Endothelial cell of umbilical vein (primary cell): ENCODE measurements at regions not wholly inside any gene's neighbourhood (a gene's known extent, or its start where the extent isn't known, plus 50 kb on each side); places are given as distances from the start of the nearest gene placed in this dataset.

Experiments used
- BruUV-seq: library from RNA; stranded (reverse); fragments of 400-500 nt; replicated peaks from 2 replicates; lab custom pipeline; 2021; lab: Mats Ljungman, UMichigan
- CTCF ChIA-PET: fragments of 300-600, 350-600 bp; sonication (Branson Sonifier 250); formaldehyde crosslinking; loops from one replicate; lab custom pipeline; 2021; ENCODE audit warnings: antibody characterized with exemption, inconsistent platforms; lab: Charles Lee
- POLR2A ChIA-PET: fragments of 300-600, 350-600 bp; sonication (Branson Sonifier 250); formaldehyde crosslinking; loops from one replicate; lab custom pipeline; 2021; ENCODE audit warnings: antibody characterized with exemption, inconsistent platforms; lab: Charles Lee
- DNase-seq: peaks from one replicate; pipeline ENCODE4 v3.0.0-alpha.2; 2011; ENCODE audit warnings: low read depth, low spot score
- FAIRE-seq: peaks from 2 replicates; lab custom pipeline; 2011; peaks lifted over from hg19 to GRCh38; lab: Jason Lieb, UNC
- H2AFZ ChIP-seq: 2 replicates; pipeline ENCODE4 v1.6.0; 2012; ENCODE audit warnings: low read depth, low read length, control low read depth, inconsistent platforms
- H3K27ac ChIP-seq: 2 replicates; pipeline ENCODE4 v1.5.1; 2011; ENCODE audit warnings: low read depth, mild to moderate bottlenecking, control low read depth, low read length, moderate library complexity; ENCODE audit not compliant: insufficient read depth
- H3K27me3 ChIP-seq, 2 experiments: 2 replicates each; pipeline versions ENCODE4 v1.6.0 to v1.6.1; 2011; ENCODE audit warnings: low read length in 2 of 2, mixed read lengths in 1 of 2; ENCODE audit not compliant: control insufficient read depth in 2 of 2, insufficient read depth in 2 of 2
- H3K36me3 ChIP-seq, 2 experiments: 2 replicates in 1 of 2; 3 replicates in 1 of 2; pipeline ENCODE4 v1.5.1; 2011; ENCODE audit warnings: low read length in 2 of 2, mild to moderate bottlenecking in 1 of 2, moderate library complexity in 1 of 2; ENCODE audit not compliant: control insufficient read depth in 2 of 2, insufficient read depth in 2 of 2; ENCODE audit errors: extremely low read depth in 1 of 2
- H3K4me1 ChIP-seq: 3 replicates; pipeline ENCODE4 v1.5.1; 2011; ENCODE audit warnings: mild to moderate bottlenecking, low read length; ENCODE audit not compliant: control insufficient read depth, insufficient read depth; ENCODE audit errors: extremely low read depth
- H3K4me2 ChIP-seq: 2 replicates; pipeline ENCODE4 v1.6.1; 2011; ENCODE audit warnings: low read length, control low read depth, mixed read lengths; ENCODE audit not compliant: insufficient read depth
- H3K4me3 ChIP-seq, 3 experiments: fragments of 200-600 bp in 1 of 3; sonication (generic), shearing (Covaris generic) in 1 of 3; replicated peaks in 1 of 3; 2 replicates each; pipeline ENCODE4 v1.5.1; 2011 to 2016; ENCODE audit warnings: control low read depth in 3 of 3, low read length in 3 of 3, mild to moderate bottlenecking in 2 of 3, inconsistent platforms in 1 of 3, low read depth in 1 of 3, moderate library complexity in 1 of 3; ENCODE audit not compliant: insufficient read depth in 1 of 3
- H3K79me2 ChIP-seq: 2 replicates; pipeline ENCODE4 v1.6.0; 2012; ENCODE audit warnings: low read length, inconsistent platforms; ENCODE audit not compliant: control insufficient read depth, insufficient read depth
- H3K9ac ChIP-seq: replicated peaks from 2 replicates; pipeline ENCODE3; 2011; ENCODE audit warnings: low read length, control low read depth; ENCODE audit not compliant: insufficient read depth; ENCODE audit errors: extremely low read depth
- H3K9me1 ChIP-seq: replicated peaks from 3 replicates; pipeline ENCODE4 v1.6.0; 2011; ENCODE audit warnings: mild to moderate bottlenecking, low read length; ENCODE audit not compliant: control insufficient read depth, insufficient read depth; ENCODE audit errors: extremely low read depth
- H3K9me3 ChIP-seq: replicated peaks from 2 replicates; pipeline ENCODE4 v1.5.1; 2012; ENCODE audit warnings: low read length, inconsistent platforms; ENCODE audit not compliant: control insufficient read depth, insufficient read depth
- H4K20me1 ChIP-seq: replicated peaks from 2 replicates; pipeline ENCODE3; 2011; ENCODE audit warnings: mild to moderate bottlenecking, low read length; ENCODE audit not compliant: control insufficient read depth, insufficient read depth; ENCODE audit errors: extremely low read depth
- EZH2 ChIP-seq: IDR thresholded peaks from 2 replicates; pipeline ENCODE4 v1.6.1; 2012; ENCODE audit warnings: borderline replicate concordance, low read depth, mild to moderate bottlenecking, moderate library complexity, low read length, inconsistent platforms; ENCODE audit not compliant: severe bottlenecking
- FOS ChIP-seq: IDR thresholded peaks from 2 replicates; pipeline ENCODE4 v1.6.1; 2011; ENCODE audit warnings: mild to moderate bottlenecking, low read length, moderate library complexity, borderline replicate concordance; ENCODE audit not compliant: insufficient read depth
- GATA2 ChIP-seq: IDR thresholded peaks from 2 replicates; pipeline ENCODE4 v1.7.0; 2011; ENCODE audit warnings: low read depth, mild to moderate bottlenecking, moderate library complexity, mixed read lengths, low read length; ENCODE audit not compliant: insufficient read length, insufficient read depth
- JUN ChIP-seq: IDR thresholded peaks from 2 replicates; pipeline ENCODE4 v1.6.1; 2011; ENCODE audit warnings: borderline replicate concordance, low read depth; ENCODE audit not compliant: insufficient read length, insufficient read depth
- MYC ChIP-seq: IDR thresholded peaks from one replicate; pipeline ENCODE4 v1.6.1; 2011; ENCODE audit warnings: mild to moderate bottlenecking, low read depth, low read length
- POLR2A ChIP-seq: IDR thresholded peaks from 2 replicates; pipeline ENCODE4 v1.6.1; 2012; ENCODE audit warnings: low read depth, mild to moderate bottlenecking, control low read depth, low read length
- dilution Hi-C: fragments of 300-500 bp; cut with MboI; formaldehyde crosslinking; loops from one replicate; pipeline ENCODE4 v1.15.0; 2019; ENCODE audit warnings: low sequenced_read_pairs; ENCODE audit not compliant: extremely low pct_ligation_motif_present
- intact Hi-C: fragments of 100-400 bp; cut with micrococcal nuclease; formaldehyde crosslinking; loops from one replicate; pipeline ENCODE4 v1.10.0; 2022
- TF ChIP-seq, protein P1 (sequence below): IDR thresholded peaks from 2 replicates; pipeline ENCODE4 v1.6.1; 2011; ENCODE audit not compliant: insufficient read depth, insufficient read length
- TF ChIP-seq, protein P2 (sequence below), 2 donors: IDR thresholded peaks; 1 replicate in 1 of 2; 2 replicates in 1 of 2; pipeline ENCODE4 v1.5.1; 2011; ENCODE audit warnings: low read length in 2 of 2, mild to moderate bottlenecking in 2 of 2, moderate library complexity in 2 of 2, control low read depth in 1 of 2, inconsistent platforms in 1 of 2, low read depth in 1 of 2; ENCODE audit not compliant: insufficient read depth in 1 of 2; ENCODE audit errors: extremely low read depth in 1 of 2

DNA sequence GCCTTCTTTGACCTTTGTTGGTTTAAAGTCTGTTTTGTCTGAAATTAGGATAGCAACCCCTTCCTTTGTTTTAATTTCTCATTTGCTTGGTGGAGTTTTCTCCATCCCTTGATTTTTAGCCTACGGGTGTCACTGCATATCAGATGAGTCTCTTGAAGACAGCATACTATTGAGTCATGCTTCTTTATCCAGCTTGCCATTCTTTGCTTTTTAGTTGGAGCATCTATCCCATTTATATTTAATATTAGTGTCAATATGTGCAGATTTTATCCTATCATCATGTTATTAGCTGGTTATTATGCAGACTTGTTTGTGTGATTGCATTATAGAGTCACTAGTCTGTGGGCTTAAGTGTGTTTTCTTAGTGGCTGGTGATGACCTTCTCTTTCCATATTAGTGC is 622.2 kb downstream of the MMUT start:
- dilution Hi-C loops (no loop called here), intact Hi-C loops (no loop called here)
- BruUV-seq, result no TSS peak
- Histone ChIP-seq H3K27ac (no peak overlapping the region), H4K20me1 (no peaks in the 10 kb centered on the region), H3K36me3 (no peaks in the 10 kb centered on the region), H3K9ac (no peak overlapping the region), H3K9me3 (peaks cover 2% of the 10 kb centered on the region), H3K4me2 (no peak overlapping the region), H3K4me3 (no peak overlapping the region), H3K4me1 (no peaks in the 10 kb centered on the region), H3K79me2 (no peaks in the 10 kb centered on the region), H3K9me1 (no peaks in the 10 kb centered on the region), H3K27me3 (no peaks in the 10 kb centered on the region), H2AFZ (no peak overlapping the region)
- TF ChIP-seq, protein P1, sequence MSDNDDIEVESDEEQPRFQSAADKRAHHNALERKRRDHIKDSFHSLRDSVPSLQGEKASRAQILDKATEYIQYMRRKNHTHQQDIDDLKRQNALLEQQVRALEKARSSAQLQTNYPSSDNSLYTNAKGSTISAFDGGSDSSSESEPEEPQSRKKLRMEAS, result no peak
- TF ChIP-seq GATA2 (no peak), JUN (no peak), MYC (no peak), POLR2A (no peak), FOS (no peak), EZH2 (no peak)
- TF ChIP-seq, protein P2, sequence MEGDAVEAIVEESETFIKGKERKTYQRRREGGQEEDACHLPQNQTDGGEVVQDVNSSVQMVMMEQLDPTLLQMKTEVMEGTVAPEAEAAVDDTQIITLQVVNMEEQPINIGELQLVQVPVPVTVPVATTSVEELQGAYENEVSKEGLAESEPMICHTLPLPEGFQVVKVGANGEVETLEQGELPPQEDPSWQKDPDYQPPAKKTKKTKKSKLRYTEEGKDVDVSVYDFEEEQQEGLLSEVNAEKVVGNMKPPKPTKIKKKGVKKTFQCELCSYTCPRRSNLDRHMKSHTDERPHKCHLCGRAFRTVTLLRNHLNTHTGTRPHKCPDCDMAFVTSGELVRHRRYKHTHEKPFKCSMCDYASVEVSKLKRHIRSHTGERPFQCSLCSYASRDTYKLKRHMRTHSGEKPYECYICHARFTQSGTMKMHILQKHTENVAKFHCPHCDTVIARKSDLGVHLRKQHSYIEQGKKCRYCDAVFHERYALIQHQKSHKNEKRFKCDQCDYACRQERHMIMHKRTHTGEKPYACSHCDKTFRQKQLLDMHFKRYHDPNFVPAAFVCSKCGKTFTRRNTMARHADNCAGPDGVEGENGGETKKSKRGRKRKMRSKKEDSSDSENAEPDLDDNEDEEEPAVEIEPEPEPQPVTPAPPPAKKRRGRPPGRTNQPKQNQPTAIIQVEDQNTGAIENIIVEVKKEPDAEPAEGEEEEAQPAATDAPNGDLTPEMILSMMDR (IDR thresholded peaks at IDR 0.05; ENCODE audit: extremely low read depth in 1 of 2, insufficient read depth in 1 of 2, low read depth in 1 of 2, low read length in 2 of 2), result no peak
- DNase-seq (no peak), FAIRE-seq (no peak)
- ChIA-PET CTCF (no interaction called here), POLR2A (no interaction called here)
